Cardiac fibroblast (primary cell): ENCODE measurements at regions not wholly inside any gene's neighbourhood (a gene's known extent, or its start where the extent isn't known, plus 50 kb on each side); places are given as distances from the start of the nearest gene placed in this dataset.

ENCODE experiments used
- DNase-seq, 2 donors: peaks; one replicate each; pipeline versions ENCODE4 v3.0.0 to v3.0.0-alpha.2; 2010; ENCODE audit warnings: low read depth in 2 of 2
- H3K4me3 ChIP-seq, 2 donors: replicated peaks in 1 of 2; 1 replicate in 1 of 2; 2 replicates in 1 of 2; pipeline ENCODE4 v1.5.1; 2011; ENCODE audit warnings: low read depth in 2 of 2, low read length in 2 of 2, mild to moderate bottlenecking in 2 of 2, moderate library complexity in 1 of 2
- CTCF ChIP-seq: IDR thresholded peaks from one replicate; pipeline ENCODE4 v1.5.1; 2011; ENCODE audit warnings: low read depth, mild to moderate bottlenecking, low read length, inconsistent platforms

GRCh38 chr4:125734504-125734903 lies 419.7 kb downstream of the FAT4 start:
- no peak for DNase-seq
- H3K4me3 ChIP-seq = no peak overlapping the region
- no peak for TF ChIP-seq CTCF

- TF ChIP-seq CTCF = no peak
- peak; percentile 94 to 96 for DNase-seq
- no peak overlapping the region for H3K4me3 ChIP-seq
Observed at GRCh38 chr4:125735102-125735501, 420.3 kb downstream of the FAT4 start.

GRCh38 chr4:125736057-125736456 lies 421.3 kb downstream of the FAT4 start:
- TF ChIP-seq CTCF = peak; percentile 18
- peak; percentile 71 to 79 for DNase-seq
- no peak overlapping the region for H3K4me3 ChIP-seq

GRCh38 chr4:125739760-125740159 lies 425.0 kb downstream of the FAT4 start:
- H3K4me3 ChIP-seq = no peak overlapping the region
- DNase-seq = peak; percentile 49 to 89
- no peak for TF ChIP-seq CTCF

GRCh38 chr4:125741825-125742452 lies 427.2 kb downstream of the FAT4 start:
- peak; percentile 62 for TF ChIP-seq CTCF
- peak; percentile 68 to 70 for DNase-seq

GRCh38 chr4:125744891-125745364 lies 430.2 kb downstream of the FAT4 start:
- TF ChIP-seq CTCF = no peak
- no peak overlapping the region for H3K4me3 ChIP-seq
- DNase-seq = no peak

More at GRCh38 chr4:125741825-125742452, 427.2 kb downstream of the FAT4 start:
- H3K4me3 ChIP-seq = no peak overlapping the region

GRCh38 chr4:125749354-125749753 lies 434.6 kb downstream of the FAT4 start:
- no peak for DNase-seq
- TF ChIP-seq CTCF = no peak
- H3K4me3 ChIP-seq = no peak overlapping the region
